GM19452 (cell line): ENCODE measurements at regions not wholly inside any gene's neighbourhood (a gene's known extent, or its start where the extent isn't known, plus 50 kb on each side); places are given as distances from the start of the nearest gene placed in this dataset.
A peak's percentile ranks its signal among the peaks of the same experiment; 100 is the strongest.

ENCODE experiments used
- ATAC-seq: cut with Tn5 transposase; IDR thresholded peaks from one replicate; pipeline ENCODE4 v1.9.1; 2021; ENCODE audit not compliant: unreplicated experiment

- no peak for ATAC-seq
These were observed 154.1 kb upstream of the SOX9 start for GRCh38 chr17:71966459-71967313.

- no peak for ATAC-seq
These were observed 151.3 kb upstream of the SOX9 start for GRCh38 chr17:71969500-71969899.

GRCh38 chr17:71970312-71970711 is 150.5 kb upstream of the SOX9 start:
- no peak for ATAC-seq

GRCh38 chr17:71974051-71974450 is 146.8 kb upstream of the SOX9 start:
- ATAC-seq, result no peak

GRCh38 chr17:71975331-71975801 is 145.5 kb upstream of the SOX9 start:
- no peak for ATAC-seq

GRCh38 chr17:71976011-71976649 is 144.7 kb upstream of the SOX9 start:
- no peak for ATAC-seq

- no peak for ATAC-seq
These were observed 142.4 kb upstream of the SOX9 start for GRCh38 chr17:71978435-71978834.

GRCh38 chr17:71980171-71980570 is 140.6 kb upstream of the SOX9 start:
- ATAC-seq, result no peak

GRCh38 chr17:71983828-71984227 is 137.0 kb upstream of the SOX9 start:
- no peak for ATAC-seq

GRCh38 chr17:71985111-71986039 is 135.4 kb upstream of the SOX9 start:
- ATAC-seq, result no peak

GRCh38 chr17:71986886-71987285 is 133.9 kb upstream of the SOX9 start:
- no peak for ATAC-seq

- no peak for ATAC-seq
These were observed 133.2 kb upstream of the SOX9 start for GRCh38 chr17:71987634-71988033.

GRCh38 chr17:71989117-71989516 is 131.7 kb upstream of the SOX9 start:
- ATAC-seq, result no peak

GRCh38 chr17:71993363-71993762 is 127.5 kb upstream of the SOX9 start:
- ATAC-seq, result no peak

- ATAC-seq, result no peak
These were observed 125.2 kb upstream of the SOX9 start for GRCh38 chr17:71995590-71995989.

GRCh38 chr17:72004011-72004427 is 116.8 kb upstream of the SOX9 start:
- ATAC-seq, result no peak

- peak; percentile 34 for ATAC-seq
These were observed 116.0 kb upstream of the SOX9 start for GRCh38 chr17:72004611-72005331.

- peak; percentile 62 for ATAC-seq
These were observed 115.3 kb upstream of the SOX9 start for GRCh38 chr17:72005332-72006163.

GRCh38 chr17:72008236-72008876 is 112.5 kb upstream of the SOX9 start:
- ATAC-seq, result no peak
